ENCODE measurements at regions not wholly inside any gene's neighbourhood (a gene's known extent, or its start where the extent isn't known, plus 50 kb on each side); places are given as distances from the start of the nearest gene placed in this dataset.

DNA sequence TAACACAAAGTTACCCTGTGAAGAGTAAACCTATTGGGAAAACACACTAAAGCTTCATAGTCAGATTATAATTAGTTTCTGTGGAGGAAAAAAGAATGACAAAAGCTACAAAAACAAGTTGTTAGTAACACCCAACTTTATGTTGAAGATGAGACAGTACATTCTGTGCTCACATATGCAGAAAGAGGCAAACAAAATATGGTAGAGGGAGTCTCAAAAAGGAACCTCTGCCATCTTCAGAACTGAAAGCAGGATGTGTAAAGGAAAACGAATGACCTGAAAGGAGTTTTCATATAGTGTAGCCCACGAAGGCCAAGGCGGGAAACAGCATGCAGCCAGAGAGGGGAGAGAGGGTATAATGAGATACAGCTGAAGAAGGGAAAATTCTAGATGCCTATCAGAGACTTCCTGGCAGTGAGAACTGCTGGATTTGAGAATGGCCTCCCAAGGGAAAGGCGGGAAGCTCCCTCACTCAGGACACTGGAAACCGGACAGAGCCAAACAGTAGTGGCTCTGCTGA lies 84.1 kb upstream of the HEY2 start:
- TF ChIP-seq, protein P1, sequence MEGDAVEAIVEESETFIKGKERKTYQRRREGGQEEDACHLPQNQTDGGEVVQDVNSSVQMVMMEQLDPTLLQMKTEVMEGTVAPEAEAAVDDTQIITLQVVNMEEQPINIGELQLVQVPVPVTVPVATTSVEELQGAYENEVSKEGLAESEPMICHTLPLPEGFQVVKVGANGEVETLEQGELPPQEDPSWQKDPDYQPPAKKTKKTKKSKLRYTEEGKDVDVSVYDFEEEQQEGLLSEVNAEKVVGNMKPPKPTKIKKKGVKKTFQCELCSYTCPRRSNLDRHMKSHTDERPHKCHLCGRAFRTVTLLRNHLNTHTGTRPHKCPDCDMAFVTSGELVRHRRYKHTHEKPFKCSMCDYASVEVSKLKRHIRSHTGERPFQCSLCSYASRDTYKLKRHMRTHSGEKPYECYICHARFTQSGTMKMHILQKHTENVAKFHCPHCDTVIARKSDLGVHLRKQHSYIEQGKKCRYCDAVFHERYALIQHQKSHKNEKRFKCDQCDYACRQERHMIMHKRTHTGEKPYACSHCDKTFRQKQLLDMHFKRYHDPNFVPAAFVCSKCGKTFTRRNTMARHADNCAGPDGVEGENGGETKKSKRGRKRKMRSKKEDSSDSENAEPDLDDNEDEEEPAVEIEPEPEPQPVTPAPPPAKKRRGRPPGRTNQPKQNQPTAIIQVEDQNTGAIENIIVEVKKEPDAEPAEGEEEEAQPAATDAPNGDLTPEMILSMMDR (conservative IDR thresholded peaks at IDR 0.05; ENCODE audit: low read depth, low read length) = no peak
- no peak for TF ChIP-seq EZH2phosphoT487 (IDR thresholded peaks at IDR 0.05; ENCODE audit: borderline replicate concordance, low read length)

Measured in PC-3 (cell line).